PFSK-1 (cell line): ENCODE measurements at regions not wholly inside any gene's neighbourhood (a gene's known extent, or its start where the extent isn't known, plus 50 kb on each side); places are given as distances from the start of the nearest gene placed in this dataset.

Experiments
- FOXP2 ChIP-seq: optimal IDR thresholded peaks from 2 replicates; pipeline ENCODE3; 2011; ENCODE audit warnings: borderline replicate concordance, control low read depth, inconsistent platforms; ENCODE audit not compliant: insufficient read depth; ENCODE audit errors: extremely low read length, extremely low read depth
- POLR2AphosphoS5 ChIP-seq: IDR thresholded peaks from 2 replicates; pipeline ENCODE4 v1.6.1; 2012; ENCODE audit warnings: low read depth, mild to moderate bottlenecking, control low read depth, low read length, moderate library complexity
- REST ChIP-seq, 2 experiments: IDR thresholded peaks; 2 replicates each; pipeline versions ENCODE4 v1.6.1 to v1.8.0; 2011 to 2012; ENCODE audit warnings: low read depth in 2 of 2, low read length in 2 of 2, control low read depth in 1 of 2, inconsistent platforms in 1 of 2, mild to moderate bottlenecking in 1 of 2, moderate library complexity in 1 of 2; ENCODE audit not compliant: insufficient read depth in 1 of 2
- SIN3A ChIP-seq: IDR thresholded peaks from 2 replicates; pipeline ENCODE4 v1.6.1; 2012; ENCODE audit warnings: mild to moderate bottlenecking, low read length, moderate library complexity, borderline replicate concordance; ENCODE audit not compliant: insufficient read depth
- TAF1 ChIP-seq: IDR thresholded peaks from 2 replicates; pipeline ENCODE4 v1.6.1; 2012; ENCODE audit warnings: low read length, control low read depth, borderline replicate concordance; ENCODE audit not compliant: insufficient read depth

- no peak for TF ChIP-seq REST (IDR thresholded peaks at IDR 0.05; ENCODE audit: insufficient read depth in 1 of 2, low read depth in 2 of 2, low read length in 2 of 2)
- no peak for TF ChIP-seq FOXP2
- TF ChIP-seq POLR2AphosphoS5, result no peak
- TF ChIP-seq SIN3A, result no peak
- TF ChIP-seq TAF1, result no peak
Measured at GRCh38 chr19:31074199-31075125, 274.8 kb downstream of the TSHZ3 start.

- TF ChIP-seq TAF1, result no peak
- TF ChIP-seq REST (IDR thresholded peaks at IDR 0.05; ENCODE audit: insufficient read depth in 1 of 2, low read depth in 2 of 2, low read length in 2 of 2), result no peak
- no peak for TF ChIP-seq POLR2AphosphoS5
- TF ChIP-seq FOXP2, result no peak
- TF ChIP-seq SIN3A, result no peak
Measured at GRCh38 chr19:31073485-31074198, 275.6 kb downstream of the TSHZ3 start.

- no peak for TF ChIP-seq REST (IDR thresholded peaks at IDR 0.05; ENCODE audit: insufficient read depth in 1 of 2, low read depth in 2 of 2, low read length in 2 of 2)
- no peak for TF ChIP-seq TAF1
- TF ChIP-seq FOXP2, result no peak
- TF ChIP-seq SIN3A, result no peak
- no peak for TF ChIP-seq POLR2AphosphoS5
Measured at GRCh38 chr19:31072451-31072850, 276.8 kb downstream of the TSHZ3 start.

- TF ChIP-seq REST (IDR thresholded peaks at IDR 0.05; ENCODE audit: insufficient read depth in 1 of 2, low read depth in 2 of 2, low read length in 2 of 2) (no peak), SIN3A (no peak), TAF1 (no peak), POLR2AphosphoS5 (no peak), FOXP2 (no peak)
Measured at GRCh38 chr19:31071136-31071855, 277.9 kb downstream of the TSHZ3 start.
